A673 (cell line): ENCODE measurements at regions not wholly inside any gene's neighbourhood (a gene's known extent, or its start where the extent isn't known, plus 50 kb on each side); places are given as distances from the start of the nearest gene placed in this dataset.
A peak's percentile ranks its signal among the peaks of the same experiment; 100 is the strongest.

Experiments used
- EZH2 ChIP-seq: fragments of 200-600 bp; sonication (generic); IDR thresholded peaks from 2 replicates; pipeline ENCODE4 v1.6.1; 2017; ENCODE audit warnings: borderline replicate concordance, low read depth, mild to moderate bottlenecking, mixed read lengths, antibody characterized with exemption, low read length; ENCODE audit not compliant: poor library complexity, severe bottlenecking
- TF ChIP-seq, protein P1 (sequence below): fragments of 300-800, 200-600 bp; sonication (generic); conservative IDR thresholded peaks from 2 replicates; pipeline ENCODE4 v1.5.1; 2017; ENCODE audit warnings: low read depth, mild to moderate bottlenecking, antibody characterized with exemption, low read length, moderate library complexity, mixed read lengths

GRCh38 chr17:79305768-79306423 is 231.3 kb downstream of the ENGASE start:
- TF ChIP-seq, protein P1, sequence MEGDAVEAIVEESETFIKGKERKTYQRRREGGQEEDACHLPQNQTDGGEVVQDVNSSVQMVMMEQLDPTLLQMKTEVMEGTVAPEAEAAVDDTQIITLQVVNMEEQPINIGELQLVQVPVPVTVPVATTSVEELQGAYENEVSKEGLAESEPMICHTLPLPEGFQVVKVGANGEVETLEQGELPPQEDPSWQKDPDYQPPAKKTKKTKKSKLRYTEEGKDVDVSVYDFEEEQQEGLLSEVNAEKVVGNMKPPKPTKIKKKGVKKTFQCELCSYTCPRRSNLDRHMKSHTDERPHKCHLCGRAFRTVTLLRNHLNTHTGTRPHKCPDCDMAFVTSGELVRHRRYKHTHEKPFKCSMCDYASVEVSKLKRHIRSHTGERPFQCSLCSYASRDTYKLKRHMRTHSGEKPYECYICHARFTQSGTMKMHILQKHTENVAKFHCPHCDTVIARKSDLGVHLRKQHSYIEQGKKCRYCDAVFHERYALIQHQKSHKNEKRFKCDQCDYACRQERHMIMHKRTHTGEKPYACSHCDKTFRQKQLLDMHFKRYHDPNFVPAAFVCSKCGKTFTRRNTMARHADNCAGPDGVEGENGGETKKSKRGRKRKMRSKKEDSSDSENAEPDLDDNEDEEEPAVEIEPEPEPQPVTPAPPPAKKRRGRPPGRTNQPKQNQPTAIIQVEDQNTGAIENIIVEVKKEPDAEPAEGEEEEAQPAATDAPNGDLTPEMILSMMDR = no peak
- TF ChIP-seq EZH2 = peak; percentile 38
